HG02623 (cell line): ENCODE measurements at regions not wholly inside any gene's neighbourhood (a gene's known extent, or its start where the extent isn't known, plus 50 kb on each side); places are given as distances from the start of the nearest gene placed in this dataset.

ENCODE experiments used
- ATAC-seq: cut with Tn5 transposase; IDR thresholded peaks from one replicate; pipeline ENCODE4 v1.9.1; 2021; ENCODE audit warnings: moderate library complexity; ENCODE audit not compliant: unreplicated experiment

DNA sequence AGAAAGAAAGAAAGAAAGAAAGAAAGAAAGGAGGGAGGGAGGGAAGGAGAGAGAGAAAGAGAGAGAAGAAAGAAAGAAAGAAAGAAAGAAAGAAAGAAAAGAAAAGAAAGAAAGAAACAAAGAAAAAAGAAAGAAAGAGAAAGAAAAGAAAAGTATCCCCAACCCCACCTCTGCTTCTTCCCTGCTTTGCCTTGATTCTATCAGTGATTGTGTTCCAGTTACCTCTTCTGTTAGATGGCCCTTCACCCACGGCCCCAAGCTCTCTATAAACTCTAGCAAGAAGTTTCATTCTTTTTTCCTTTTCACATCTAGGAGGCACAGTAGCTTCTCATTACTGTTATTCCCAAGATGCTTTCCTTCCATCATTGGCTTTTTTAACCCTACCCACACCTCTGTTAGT is 1097.5 kb upstream of the ZEB2 start:
- no peak for ATAC-seq

DNA sequence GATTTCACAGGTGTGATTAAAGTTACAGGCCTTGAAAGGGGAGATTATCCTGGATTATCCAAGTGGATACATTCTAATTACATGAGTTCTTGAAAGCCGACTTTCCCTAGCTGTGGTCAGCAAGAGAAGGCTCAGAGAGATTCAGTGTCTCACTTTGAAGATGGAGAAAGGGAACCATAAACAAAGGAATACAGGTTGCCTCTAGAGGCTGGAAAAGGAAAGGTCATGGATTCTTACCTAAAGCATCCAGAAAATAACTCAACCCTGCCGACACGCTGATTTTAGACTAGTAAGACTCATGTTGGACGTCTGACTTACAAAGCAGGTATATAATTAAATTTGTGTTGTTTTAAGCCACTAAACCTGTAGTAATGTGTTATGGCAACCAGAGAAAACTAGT is 1095.7 kb upstream of the ZEB2 start:
- no peak for ATAC-seq

DNA sequence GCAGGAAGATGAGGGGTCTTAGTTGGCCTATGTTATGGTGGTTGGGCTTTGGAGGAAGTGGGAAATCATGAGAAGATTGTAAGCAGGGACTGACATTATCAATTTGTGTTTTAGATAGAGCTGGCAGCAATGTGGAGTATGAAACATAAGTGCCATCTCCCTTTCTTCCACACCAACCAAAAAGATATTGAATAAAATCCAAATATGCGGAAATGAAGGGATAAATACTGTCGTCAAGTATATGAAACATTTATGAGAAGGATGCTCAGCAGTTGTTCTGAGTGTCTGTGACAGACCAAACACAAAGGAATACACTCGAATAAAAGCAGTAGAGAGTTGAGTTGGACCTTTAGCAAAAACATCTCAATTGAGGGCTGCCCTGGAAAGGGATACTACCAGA is 1090.0 kb upstream of the ZEB2 start:
- no peak for ATAC-seq

DNA sequence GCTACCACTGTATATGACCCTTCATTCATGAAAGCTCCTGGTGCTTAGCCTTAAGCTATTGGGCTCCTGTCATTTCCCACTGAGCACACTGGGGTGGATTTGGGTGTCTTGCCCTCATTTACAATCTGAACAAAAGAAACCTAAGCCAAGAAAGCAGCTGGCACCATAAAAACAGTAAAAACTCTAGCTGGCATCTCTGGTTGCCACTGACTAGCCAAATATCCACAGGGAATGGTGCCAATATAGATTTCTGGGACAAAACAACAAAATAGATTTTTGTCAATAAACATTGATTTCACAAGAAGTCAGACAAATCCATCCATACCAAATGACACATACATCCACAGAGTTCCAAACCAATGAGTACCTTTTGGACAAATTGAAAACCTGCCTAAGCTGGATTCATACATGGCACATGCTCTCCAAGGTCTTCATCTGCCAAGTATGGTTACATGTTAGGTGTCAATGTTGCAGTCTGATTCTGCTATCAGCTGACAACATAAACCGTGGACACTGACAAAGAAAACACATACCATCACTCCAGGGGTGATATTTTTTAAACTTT is 1081.5 kb upstream of the ZEB2 start:
- ATAC-seq: no peak

DNA sequence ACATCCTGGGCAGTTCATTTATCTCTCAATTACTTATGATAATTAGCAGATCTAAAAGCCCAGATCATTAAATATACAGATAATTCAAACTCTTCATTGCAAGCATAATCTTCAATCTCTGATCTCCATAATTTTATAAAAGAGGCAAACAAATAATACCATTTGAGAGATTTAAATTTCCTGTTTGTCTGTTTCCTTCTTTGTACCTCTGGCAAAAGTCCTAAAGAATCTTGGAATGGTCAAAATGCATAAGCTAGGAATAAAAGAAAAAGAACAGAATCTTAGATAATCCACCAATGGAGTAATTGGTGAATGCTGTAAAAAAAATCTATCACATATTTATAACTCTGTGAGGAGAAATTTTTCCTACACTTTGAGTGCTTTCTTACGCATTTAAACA is 1080.9 kb upstream of the ZEB2 start:
- no peak for ATAC-seq

DNA sequence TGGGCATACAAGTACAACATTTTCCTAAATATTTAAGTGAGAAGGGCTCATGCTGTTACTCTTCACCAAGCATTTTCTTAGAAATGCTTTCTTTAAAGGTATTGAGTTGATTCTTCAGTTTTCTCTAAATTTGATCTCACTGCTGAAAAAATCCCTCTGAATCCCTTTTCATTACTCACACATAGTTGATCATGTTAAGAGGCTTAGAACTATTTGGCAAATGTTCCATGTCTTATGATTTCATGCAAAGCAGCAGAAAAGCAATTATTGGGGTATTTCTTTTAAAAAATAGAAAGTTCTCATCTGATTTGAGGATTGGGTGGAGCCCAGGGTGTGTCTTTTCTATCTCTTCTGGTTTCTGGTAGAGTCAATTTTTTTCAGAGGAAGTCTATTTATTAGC is 1079.8 kb upstream of the ZEB2 start:
- ATAC-seq: no peak

DNA sequence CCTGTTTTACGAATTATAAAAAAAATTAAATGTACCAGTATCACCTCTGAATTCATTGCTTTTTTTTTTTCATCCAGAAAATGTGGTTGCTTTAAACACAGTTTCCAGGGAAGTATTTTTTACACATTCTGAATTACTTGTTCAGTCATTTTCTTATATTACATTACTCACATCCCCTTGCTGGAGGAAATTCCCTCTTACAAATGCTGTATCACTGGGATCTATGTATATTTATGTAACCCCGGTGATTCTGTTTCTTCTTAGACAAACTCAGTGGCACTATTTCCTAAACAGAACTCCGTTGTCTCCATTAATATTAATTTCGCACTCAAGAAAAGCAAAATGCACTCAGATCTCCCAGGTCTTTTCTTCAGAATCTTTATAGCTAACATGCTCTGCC is 1078.5 kb upstream of the ZEB2 start:
- ATAC-seq: no peak

DNA sequence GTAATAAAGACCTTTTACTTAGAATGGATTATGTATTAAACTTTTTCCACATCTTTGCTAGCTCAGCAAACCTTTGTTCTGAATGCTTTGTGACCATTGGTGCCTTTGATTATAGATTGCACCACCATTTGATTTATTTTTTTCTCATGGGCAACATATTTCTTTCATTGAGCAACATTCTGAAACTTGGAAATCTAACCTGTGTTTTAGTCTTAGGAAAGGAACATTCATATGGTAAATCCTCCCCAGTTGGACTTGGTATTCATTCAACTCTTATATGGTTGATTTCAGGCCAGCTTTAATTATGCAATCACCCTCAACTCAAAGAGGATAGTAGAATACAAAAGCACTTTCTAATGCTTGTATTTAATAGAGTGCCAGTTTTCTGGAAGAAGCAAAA is 1077.9 kb upstream of the ZEB2 start:
- no peak for ATAC-seq

DNA sequence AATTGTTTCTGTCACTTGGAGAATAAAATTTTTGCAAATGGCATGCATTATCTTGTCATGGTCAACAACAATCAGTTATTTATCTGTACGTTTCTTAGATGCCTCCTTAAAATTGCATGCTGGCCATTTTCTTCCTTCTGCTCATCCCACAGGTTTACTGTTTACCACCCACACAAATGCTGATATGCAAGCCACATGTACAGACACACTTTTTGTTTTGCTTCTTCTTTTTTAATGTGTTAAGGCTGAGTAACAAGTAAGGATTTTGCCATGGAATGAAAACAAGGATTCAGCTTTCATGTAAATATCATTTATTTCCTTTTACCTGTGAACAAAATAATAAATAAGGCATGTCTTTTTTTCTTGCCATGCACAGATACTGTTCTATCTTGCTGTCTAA is 1077.1 kb upstream of the ZEB2 start:
- ATAC-seq: no peak

DNA sequence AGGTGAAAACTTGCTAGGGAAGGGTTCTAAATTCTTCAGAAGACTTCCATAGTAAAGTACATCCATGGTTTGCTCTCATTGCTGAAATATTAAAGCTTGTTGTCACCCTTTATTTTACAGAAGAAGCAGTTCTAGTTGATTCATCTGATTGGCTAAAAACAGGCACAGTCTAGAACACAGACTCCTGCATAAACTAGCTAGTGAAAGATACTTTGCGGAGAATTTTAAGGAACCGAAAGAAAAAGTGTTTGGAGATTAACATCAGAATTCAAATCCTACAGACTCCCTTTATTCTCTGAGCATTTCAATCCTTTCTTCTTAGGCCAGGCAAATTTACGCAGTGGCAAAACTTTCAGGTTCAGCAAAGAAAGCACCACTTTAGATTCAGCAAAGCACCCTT is 1076.5 kb upstream of the ZEB2 start:
- no peak for ATAC-seq

DNA sequence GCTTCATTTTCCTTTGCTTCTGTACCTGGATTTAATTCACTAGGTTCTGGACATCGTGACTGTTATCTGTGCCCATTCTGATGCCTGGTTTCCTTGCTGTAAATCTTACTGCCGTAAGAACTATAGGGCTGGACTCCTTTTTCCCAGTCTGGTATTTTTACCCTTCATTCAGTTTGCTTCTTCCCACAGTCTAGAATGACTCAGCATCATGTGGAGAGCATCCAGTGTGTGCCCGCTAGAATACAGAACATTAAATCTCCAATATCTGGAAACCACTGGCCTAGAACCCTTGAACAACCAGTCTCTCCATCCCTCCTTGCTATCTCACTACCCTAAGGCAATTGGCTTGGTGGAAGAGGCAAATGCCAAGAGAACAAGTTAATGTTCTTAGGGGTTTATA is 1075.4 kb upstream of the ZEB2 start:
- no peak for ATAC-seq

DNA sequence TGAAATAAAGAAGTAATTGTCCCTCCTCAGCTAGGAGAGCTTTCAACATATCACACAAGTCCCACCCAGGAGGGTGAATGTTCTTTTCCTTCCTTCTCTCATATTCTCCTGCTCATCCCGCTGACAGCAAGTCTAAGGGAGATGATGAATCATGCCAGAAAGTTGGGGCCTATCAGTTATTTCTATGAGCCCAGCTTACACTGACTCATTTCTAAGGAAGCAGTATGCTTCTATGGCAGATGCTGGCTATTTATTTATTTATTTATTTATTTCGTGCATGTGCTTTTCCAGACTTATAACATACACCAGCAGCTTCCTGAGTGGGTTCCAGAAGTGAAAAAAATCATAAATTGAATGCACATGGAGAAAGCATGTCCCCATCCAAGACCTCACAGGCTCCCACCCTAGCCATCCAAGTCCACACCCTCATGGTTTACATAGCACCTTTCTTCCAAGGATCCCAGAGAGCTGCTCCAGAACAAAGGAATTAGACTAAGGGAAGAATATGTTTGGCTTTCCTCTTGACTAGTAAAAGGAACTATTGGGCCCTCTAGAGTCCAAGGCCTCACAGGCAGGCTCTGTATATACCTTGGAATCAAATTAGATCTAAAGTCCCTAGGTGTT is 1074.2 kb upstream of the ZEB2 start:
- peak; percentile 1 for ATAC-seq

DNA sequence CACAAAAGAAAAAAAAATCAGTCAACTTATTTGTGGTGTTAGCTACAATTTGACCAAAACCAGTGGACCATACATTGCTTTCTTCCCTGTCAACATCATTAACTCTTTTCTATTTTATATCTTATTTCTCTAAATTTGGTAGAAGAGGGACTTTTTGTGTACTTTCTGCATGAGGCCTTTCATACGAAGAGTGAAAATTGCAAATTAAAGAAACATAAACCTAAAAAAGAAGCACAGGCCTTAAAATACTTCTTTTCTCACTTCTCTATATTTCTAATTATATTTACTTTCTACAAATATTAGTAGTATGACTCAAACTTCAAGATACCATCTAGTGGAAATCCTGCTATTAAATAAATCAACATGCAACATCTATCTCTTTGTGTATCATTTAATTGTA is 1073.4 kb upstream of the ZEB2 start:
- peak; percentile 59 for ATAC-seq

DNA sequence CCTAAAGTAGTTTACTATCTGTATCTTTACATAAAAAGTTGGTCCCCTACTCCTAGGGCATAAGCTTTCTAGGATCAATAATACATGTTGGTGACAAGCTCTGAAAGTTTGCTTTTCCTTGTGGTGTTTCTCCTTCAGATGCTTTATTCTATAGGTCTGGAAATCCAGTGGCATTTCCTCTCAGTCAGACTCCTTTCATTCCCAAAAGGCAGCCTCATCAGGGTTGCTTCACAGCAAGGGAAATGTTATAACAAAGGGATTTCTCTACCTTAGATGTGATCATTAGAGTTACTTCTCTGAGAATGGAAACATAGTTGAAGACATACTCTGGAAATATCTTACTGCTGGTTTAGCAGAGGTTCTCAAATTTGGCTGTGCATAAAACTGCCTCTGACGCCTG is 1072.4 kb upstream of the ZEB2 start:
- no peak for ATAC-seq

DNA sequence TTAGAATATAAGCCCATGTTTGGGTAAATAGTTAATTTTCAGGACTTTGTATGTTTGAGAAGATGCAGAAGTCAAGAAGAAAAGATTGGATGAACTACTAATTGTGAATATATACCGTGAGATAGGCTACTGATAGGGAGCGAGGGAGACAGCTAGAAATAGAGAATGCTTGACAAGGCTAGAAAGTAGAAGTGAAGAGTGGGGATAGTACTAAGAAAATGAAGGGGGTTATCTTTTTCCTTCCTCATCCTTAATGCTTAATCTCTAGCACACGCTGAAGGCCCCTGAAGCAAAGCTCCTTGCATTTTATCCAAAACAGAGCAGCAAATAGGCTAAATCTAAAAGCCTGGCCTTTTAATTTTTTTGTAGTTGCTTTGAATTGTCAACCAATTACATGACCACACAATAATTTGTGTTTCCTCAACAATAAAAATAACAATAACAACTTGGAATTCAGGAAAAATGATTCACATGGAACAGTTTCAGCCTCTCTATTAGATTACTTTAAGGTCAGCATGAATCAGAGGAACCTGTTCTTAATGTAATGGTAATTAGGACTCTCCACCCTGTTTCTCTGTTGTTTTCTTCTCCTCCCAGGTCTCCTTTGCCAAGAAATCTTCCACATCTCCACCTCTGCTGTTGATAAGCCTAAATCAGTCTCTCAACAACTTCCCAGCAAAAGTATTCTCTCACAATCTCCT is 1071.3 kb upstream of the ZEB2 start:
- ATAC-seq: no peak

DNA sequence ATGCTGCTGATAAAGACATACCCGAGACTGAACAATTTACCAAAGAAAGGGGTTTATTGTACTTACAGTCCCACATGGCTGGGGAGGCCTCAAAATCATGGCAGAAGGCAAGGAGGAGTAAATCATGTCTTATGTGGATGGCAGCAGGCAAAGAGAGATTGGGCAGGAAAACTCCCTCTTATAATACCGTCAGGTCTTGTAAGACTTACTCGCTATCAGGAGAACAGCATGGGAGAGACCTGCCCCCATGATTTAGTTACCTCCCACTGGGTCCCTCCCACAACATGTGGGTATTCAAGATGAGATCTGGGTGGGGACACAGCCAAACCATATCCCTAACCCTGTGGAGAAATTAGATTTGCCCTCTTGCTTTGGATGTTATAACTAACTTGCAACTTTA is 1068.0 kb upstream of the ZEB2 start:
- ATAC-seq: no peak

DNA sequence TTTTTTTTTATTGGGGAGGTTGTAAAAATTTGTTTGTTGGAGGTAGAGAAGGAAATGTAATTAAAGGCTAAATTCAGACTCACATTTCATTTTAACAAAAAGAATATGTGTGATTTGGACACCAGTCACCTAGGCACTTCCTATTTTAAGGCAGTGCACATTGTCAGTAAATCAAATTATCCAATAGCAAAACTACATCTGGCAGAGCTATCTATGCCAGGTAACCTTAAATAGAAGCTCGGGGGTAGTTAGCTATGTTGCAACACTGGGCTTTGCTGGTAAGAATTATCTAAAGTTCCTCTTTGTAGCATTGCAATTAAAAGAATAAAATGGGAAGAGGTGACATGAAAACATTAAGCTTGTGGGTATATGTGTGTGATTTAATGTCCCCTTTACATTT is 1064.4 kb upstream of the ZEB2 start:
- ATAC-seq: no peak

DNA sequence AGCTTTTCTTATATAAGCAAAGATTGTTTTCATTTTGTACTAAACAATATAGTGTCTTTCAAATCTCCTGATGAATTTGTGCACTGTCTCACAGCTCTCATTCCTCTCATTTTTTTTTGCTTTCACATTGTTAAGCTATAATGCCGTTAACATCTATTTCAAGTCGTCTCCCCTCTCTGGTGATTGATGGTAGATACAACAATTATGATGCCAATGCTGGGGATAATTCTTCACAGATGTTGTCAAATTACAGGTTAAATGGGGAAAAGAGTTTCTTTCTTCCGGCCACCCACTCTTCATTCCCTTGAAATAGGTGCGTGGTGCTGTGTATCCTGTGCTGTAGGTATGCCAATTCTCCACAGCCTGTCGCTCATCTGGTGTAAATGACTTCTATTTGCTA is 1053.7 kb upstream of the ZEB2 start:
- ATAC-seq: no peak

DNA sequence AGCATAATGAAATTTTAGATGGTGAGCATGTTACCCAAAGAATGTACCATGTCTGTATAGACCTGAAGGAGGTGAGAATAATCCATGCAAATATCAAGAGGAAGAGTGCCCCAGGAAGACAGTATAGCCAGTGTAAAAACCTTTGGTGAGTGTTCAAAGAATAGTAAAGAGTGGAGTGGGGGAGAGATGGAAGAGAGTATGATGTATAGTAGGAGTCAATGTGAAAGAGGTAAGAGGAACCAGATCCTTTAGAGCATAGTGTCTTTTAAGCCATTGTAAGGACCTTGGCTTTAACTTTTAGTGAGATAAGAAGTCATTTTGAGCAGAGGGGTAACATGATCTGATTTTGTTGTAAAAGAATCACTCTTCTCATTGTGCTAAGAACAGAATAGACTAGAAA is 1052.3 kb upstream of the ZEB2 start:
- no peak for ATAC-seq

DNA sequence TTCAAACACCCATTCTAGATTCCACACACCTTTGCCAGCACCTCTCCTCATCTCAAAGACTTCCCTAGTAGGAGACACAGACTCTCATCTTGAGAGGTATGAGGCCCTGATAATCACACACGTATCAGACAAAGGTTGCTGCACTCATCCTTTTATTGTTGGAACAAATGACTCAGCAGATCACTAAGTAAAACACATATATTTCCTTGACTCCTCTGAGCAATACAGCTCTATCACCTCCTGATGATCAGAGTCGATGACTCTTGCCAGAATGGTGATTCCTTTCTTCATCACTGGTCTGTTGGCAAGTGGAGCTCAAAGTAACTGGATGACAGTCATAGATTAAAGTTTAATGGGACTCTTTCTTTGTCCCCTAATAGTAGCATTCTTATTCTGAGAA is 1049.2 kb upstream of the ZEB2 start:
- ATAC-seq: no peak

DNA sequence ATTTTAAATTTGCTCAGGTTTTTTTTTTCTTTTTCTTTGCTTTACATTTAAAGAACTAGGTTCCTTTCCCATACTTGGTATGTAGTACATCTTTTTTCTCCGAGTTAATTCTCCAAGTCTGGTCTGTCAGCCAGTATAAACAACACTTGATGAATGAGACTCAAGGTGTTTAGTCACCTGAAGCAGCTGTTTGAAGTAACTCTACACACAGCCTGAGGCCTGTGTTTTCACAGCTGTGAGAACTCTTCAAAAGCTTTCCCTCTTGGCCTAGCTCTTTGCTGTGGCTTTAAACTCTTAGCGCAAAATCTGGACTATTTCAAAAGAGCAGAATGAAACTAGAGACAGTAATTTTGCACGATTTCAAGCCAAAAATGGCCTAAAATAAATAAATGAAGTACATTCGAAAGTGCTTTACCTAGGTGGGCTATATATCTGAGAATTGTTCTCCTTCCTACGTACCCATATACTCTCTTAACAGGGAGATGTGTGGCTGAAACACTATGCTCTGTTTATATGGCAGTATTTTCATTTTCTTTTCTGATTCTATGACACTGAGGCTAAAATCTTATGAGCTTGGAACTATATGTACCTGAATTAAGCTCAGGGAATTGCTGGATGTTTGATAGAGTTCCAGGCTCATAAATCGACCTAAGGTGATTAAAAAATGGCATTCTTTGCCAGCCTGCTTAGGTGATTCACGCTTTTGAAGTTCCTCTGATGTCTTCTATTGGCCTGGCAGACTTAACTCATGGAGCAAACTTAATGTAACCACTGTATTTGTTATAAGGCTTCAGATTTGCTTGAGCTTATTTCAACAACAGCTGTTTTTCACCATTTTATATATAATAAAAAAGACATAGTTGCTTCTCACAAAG is 1044.1 kb upstream of the ZEB2 start:
- ATAC-seq: no peak

DNA sequence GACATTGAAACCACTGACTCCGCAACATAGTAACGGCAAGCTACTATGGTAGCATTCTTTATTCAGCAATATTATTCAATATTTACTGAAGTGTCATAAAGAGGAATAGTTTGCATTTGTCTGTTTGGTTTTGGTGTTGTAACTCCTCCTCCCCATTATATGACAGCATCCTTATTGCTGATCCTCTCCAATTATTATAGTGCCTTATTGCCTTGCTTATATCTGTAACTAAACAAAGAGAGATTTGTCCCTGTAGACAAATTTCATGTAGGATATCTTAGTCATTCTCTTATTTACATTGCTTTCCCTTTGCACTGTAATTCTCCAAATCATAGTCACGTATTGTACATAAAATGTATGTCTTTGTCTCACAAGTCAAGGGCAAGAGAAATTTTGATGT is 1041.2 kb upstream of the ZEB2 start:
- ATAC-seq: no peak
